C4-2B (cell line): ENCODE measurements at regions not wholly inside any gene's neighbourhood (a gene's known extent, or its start where the extent isn't known, plus 50 kb on each side); places are given as distances from the start of the nearest gene placed in this dataset.

Experiments
- CTCF ChIP-seq: fragments of 450-650 bp; conservative IDR thresholded peaks from 2 replicates; pipeline ENCODE4 v1.5.1; 2017; ENCODE audit warnings: mild to moderate bottlenecking
- ZFX ChIP-seq: fragments of 450-650 bp; IDR thresholded peaks from 2 replicates; pipeline ENCODE4 v1.6.1; 2017

- TF ChIP-seq CTCF (no peak), ZFX (no peak)
These were observed 310.9 kb upstream of the ANO3 start for GRCh38 chr11:26021017-26021416.
